GM23248 (cell line): ENCODE measurements at regions not wholly inside any gene's neighbourhood (a gene's known extent, or its start where the extent isn't known, plus 50 kb on each side); places are given as distances from the start of the nearest gene placed in this dataset.
"Not testable (repeated sequence)": the region's sequence is repeated elsewhere in the genome, so short reads cannot be mapped to it uniquely, and the experiment has no call there.

ENCODE experiments used
- EZH2 ChIP-seq: fragments of 200-600 bp; sonication (generic); IDR thresholded peaks from 2 replicates; pipeline ENCODE4 v1.6.1; 2018; ENCODE audit warnings: antibody characterized with exemption, mild to moderate bottlenecking; ENCODE audit not compliant: insufficient read depth, poor library complexity, severe bottlenecking
- EZH2phosphoT487 ChIP-seq: fragments of 200-600 bp; sonication (generic); IDR thresholded peaks from 2 replicates; pipeline ENCODE4 v1.6.1; 2018; ENCODE audit warnings: antibody characterized with exemption, moderate library complexity, mild to moderate bottlenecking, low read depth; ENCODE audit not compliant: insufficient read depth

DNA sequence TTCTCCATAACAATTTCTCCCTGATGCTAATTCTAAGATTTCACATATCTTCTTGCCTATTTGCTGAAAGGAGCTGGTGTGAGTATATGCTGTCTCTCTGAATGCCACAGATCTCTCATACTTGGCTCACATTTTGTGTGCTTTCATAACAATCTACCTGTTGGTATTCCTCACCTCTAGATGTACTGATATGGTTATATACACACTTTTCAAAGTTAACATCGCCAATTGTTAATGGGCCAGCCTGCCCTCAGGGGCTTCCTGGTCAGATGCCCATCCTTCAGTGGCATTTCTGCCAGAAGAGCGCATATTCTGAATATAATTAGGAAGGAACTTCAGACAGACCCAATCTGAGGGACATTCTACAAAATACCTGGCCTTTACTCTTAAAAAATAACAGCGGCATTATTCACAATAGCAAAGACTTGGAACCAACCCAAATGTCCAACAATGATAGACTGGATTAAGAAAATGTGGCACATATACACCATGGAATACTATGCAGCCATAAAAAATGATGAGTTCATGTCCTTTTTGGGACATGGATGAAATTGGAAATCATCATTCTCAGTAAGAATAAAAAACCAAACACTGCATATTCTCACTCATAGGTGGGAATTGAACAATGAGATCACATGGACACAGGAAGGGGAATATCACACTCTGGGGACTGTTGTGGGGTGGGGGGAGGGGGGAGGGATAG is 123.9 kb upstream of the FAT1 start:
- not testable (repeated sequence) for TF ChIP-seq EZH2, EZH2phosphoT487
